Gastroesophageal sphincter (tissue), 4 donors: ENCODE measurements at regions not wholly inside any gene's neighbourhood (a gene's known extent, or its start where the extent isn't known, plus 50 kb on each side); places are given as distances from the start of the nearest gene placed in this dataset.

ENCODE experiments used
- ATAC-seq: fragments of 150-250 bp; one replicate; pipeline ENCODE4 v1.9.1; 2016; ENCODE audit warnings: mild to moderate bottlenecking, moderate library complexity
- H3K27ac ChIP-seq, 4 donors: fragments of 200-600 bp; sonication (generic) in 3 of 4; 1 replicate in 3 of 4; 2 replicates in 1 of 4; pipeline ENCODE4 v1.5.1; 2016 to 2019
- H3K27me3 ChIP-seq: fragments of 200-600 bp; sonication (generic); one replicate; pipeline ENCODE4 v1.5.1; 2019
- H3K36me3 ChIP-seq, 2 donors: fragments of 200-600 bp; sonication (generic); one replicate each; pipeline ENCODE4 v1.5.1; 2019; ENCODE audit warnings: control low read depth in 1 of 2
- H3K4me1 ChIP-seq, 3 donors: fragments of 200-600 bp; sonication (generic); 1 replicate in 2 of 3; 2 replicates in 1 of 3; pipeline ENCODE4 v1.5.1; 2016 to 2019; ENCODE audit warnings: control low read depth in 2 of 3
- H3K4me3 ChIP-seq, 2 donors: fragments of 200-600 bp; sonication (generic); one replicate each; pipeline ENCODE4 v1.5.1; 2019; ENCODE audit warnings: mild to moderate bottlenecking in 1 of 2, moderate library complexity in 1 of 2
- H3K9me3 ChIP-seq, 3 donors: fragments of 200-600 bp; sonication (generic); one replicate each; pipeline ENCODE4 v1.5.1; 2017 to 2019; ENCODE audit warnings: control low read depth in 2 of 3
- CTCF ChIP-seq, 4 experiments: fragments of 200-600 bp in 2 of 4; fragments of 450-650 bp in 2 of 4; sonication (generic) in 1 of 4; IDR thresholded peaks; one replicate each; pipeline ENCODE4 v1.5.1; 2017 to 2019; ENCODE audit warnings: antibody characterized with exemption in 4 of 4, mild to moderate bottlenecking in 2 of 4, moderate library complexity in 2 of 4
- EP300 ChIP-seq: sonication (generic); formaldehyde crosslinking; IDR thresholded peaks from one replicate; pipeline ENCODE4 v1.6.1; 2017; ENCODE audit warnings: antibody characterized with exemption, mild to moderate bottlenecking
- POLR2A ChIP-seq, 2 donors: fragments of 450-650 bp; IDR thresholded peaks; one replicate each; pipeline ENCODE4 v1.6.1; 2017; ENCODE audit warnings: antibody characterized with exemption in 2 of 2, mild to moderate bottlenecking in 2 of 2, moderate library complexity in 1 of 2
- POLR2AphosphoS5 ChIP-seq: sonication (generic); formaldehyde crosslinking; IDR thresholded peaks from one replicate; pipeline ENCODE4 v1.6.1; 2017; ENCODE audit warnings: antibody characterized with exemption
- WGBS, 2 donors: methylation state at CpG; one replicate each; pipeline ENCODE4 v1.1.5; 2018; ENCODE audit warnings: low coverage in 1 of 2; 5-methylcytosine and 5-hydroxymethylcytosine counted together

GRCh38 chr16:9199311-9199710 lies 107.9 kb downstream of the HAPSTR1 start:
- TF ChIP-seq EP300 (no peak), POLR2A (IDR thresholded peaks at IDR 0.05) (no peak), POLR2AphosphoS5 (no peak)
- peaks cover 0 to 11% (median 0%) of the 10 kb centered on the region in 3 donors for H3K9me3 ChIP-seq
- no peaks in the 10 kb centered on the region for H3K36me3 ChIP-seq
- peaks cover 6% of the 10 kb centered on the region for H3K27me3 ChIP-seq
- H3K4me3 ChIP-seq: no peak overlapping the region
- no peaks in the 10 kb centered on the region for H3K4me1 ChIP-seq
- no peak overlapping the region for H3K27ac ChIP-seq
- no peak for ATAC-seq
- 20 to 39% methylated on average over 2 to 7 of the region's 8 CpGs for WGBS, 2 donors

DNA sequence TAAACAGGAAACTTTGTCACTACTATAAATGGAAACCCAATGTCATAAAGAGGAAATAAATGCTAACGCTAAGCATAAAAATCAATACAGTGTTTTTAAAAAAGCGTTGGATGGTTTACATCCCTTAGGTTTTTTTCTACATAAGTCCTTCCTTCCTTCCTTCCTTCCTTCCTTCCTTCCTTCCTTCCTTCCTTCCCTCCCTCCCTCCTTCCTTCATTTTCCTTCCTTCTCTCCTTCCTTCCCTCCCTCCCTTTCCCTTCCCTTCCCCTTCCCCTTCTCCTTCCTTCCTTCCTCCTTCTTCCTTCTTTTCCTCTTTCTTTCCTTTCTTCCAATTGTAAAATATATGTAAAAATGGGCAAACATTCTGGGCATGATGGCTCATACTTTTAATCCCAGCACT lies 108.3 kb downstream of the HAPSTR1 start:
- no peak overlapping the region for H3K4me3 ChIP-seq
- H3K36me3 ChIP-seq: no peaks in the 10 kb centered on the region
- ATAC-seq: no peak
- no peak overlapping the region for H3K27ac ChIP-seq
- no peaks in the 10 kb centered on the region for H3K4me1 ChIP-seq
- TF ChIP-seq EP300: no peak
- no peak for TF ChIP-seq CTCF (IDR thresholded peaks at IDR 0.05)
- TF ChIP-seq POLR2A (IDR thresholded peaks at IDR 0.05): no peak
- TF ChIP-seq POLR2AphosphoS5: no peak
- peaks cover 0 to 12% (median 0%) of the 10 kb centered on the region in 3 donors for H3K9me3 ChIP-seq
- peaks cover 1% of the 10 kb centered on the region for H3K27me3 ChIP-seq
- 58 to 63% methylated on average over 2 of the region's 2 CpGs for WGBS, 2 donors

- H3K4me3 ChIP-seq: no peak overlapping the region
- no peak for ATAC-seq
- TF ChIP-seq POLR2AphosphoS5 (no peak), EP300 (no peak), POLR2A (IDR thresholded peaks at IDR 0.05) (no peak), CTCF (IDR thresholded peaks at IDR 0.05) (no peak)
- 90 to 93% methylated on average over 3 to 5 of the region's 10 CpGs for WGBS, 2 donors
- no peaks in the 10 kb centered on the region for H3K27me3 ChIP-seq
- H3K9me3 ChIP-seq: peaks cover 0 to 12% (median 0%) of the 10 kb centered on the region in 3 donors
- no peaks in the 10 kb centered on the region for H3K4me1 ChIP-seq
- H3K27ac ChIP-seq: no peak overlapping the region
- no peaks in the 10 kb centered on the region for H3K36me3 ChIP-seq
These were observed 112.5 kb downstream of the HAPSTR1 start for GRCh38 chr16:9203956-9204355.

DNA sequence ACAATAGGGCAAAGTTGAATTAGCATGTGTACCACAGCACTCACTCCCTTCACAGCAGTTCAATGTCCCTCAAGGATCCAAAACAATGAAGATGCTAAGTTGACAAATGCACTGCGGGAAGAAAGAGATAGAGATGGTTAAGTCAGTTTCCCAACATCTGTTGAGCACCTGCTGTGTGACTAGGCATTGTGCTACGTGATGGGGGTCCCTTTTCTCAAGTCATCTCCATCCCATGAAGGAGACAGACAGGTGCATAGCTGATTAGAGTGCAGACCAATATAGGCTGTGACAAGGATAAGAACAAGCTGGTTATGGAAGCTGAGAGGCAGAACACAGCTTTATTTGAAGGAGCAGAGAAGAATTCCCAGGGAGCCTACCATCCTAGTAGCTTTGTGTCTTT lies 114.2 kb downstream of the HAPSTR1 start:
- H3K27ac ChIP-seq: no peak overlapping the region
- ATAC-seq: no peak
- no peak for TF ChIP-seq EP300
- no peak for TF ChIP-seq CTCF (IDR thresholded peaks at IDR 0.05)
- no peak for TF ChIP-seq POLR2A (IDR thresholded peaks at IDR 0.05)
- TF ChIP-seq POLR2AphosphoS5: no peak
- no peaks in the 10 kb centered on the region for H3K4me1 ChIP-seq
- H3K36me3 ChIP-seq: no peaks in the 10 kb centered on the region
- no peak overlapping the region for H3K4me3 ChIP-seq
- H3K9me3 ChIP-seq: peaks cover 0 to 12% (median 0%) of the 10 kb centered on the region in 3 donors
- 47 to 64% methylated on average over 2 of the region's 2 CpGs for WGBS, 2 donors
- no peaks in the 10 kb centered on the region for H3K27me3 ChIP-seq

GRCh38 chr16:9206156-9206555 lies 114.7 kb downstream of the HAPSTR1 start:
- no peak overlapping the region for H3K4me3 ChIP-seq
- WGBS, 2 donors: 64 to 75% methylated on average over 1 to 3 of the region's 3 CpGs
- no peaks in the 10 kb centered on the region for H3K36me3 ChIP-seq
- peaks cover 0 to 12% (median 0%) of the 10 kb centered on the region in 3 donors for H3K9me3 ChIP-seq
- no peak overlapping the region for H3K27ac ChIP-seq
- no peak for TF ChIP-seq POLR2AphosphoS5
- no peak for TF ChIP-seq POLR2A (IDR thresholded peaks at IDR 0.05)
- no peak for TF ChIP-seq EP300
- no peak for TF ChIP-seq CTCF (IDR thresholded peaks at IDR 0.05)
- H3K27me3 ChIP-seq: no peaks in the 10 kb centered on the region
- ATAC-seq: no peak
- H3K4me1 ChIP-seq: no peaks in the 10 kb centered on the region
